ENCODE measurements at regions not wholly inside any gene's neighbourhood (a gene's known extent, or its start where the extent isn't known, plus 50 kb on each side); places are given as distances from the start of the nearest gene placed in this dataset.
A peak's percentile ranks its signal among the peaks of the same experiment; 100 is the strongest.

- H3K4me3 Mint-ChIP-seq: no peak overlapping the region
- no peak overlapping the region for H3K27ac Mint-ChIP-seq
- peaks cover 49% of the 10 kb centered on the region for H3K4me1 Mint-ChIP-seq (ENCODE audit: low read depth)
- H3K27me3 Mint-ChIP-seq: no peaks in the 10 kb centered on the region
- no peaks in the 10 kb centered on the region for H3K36me3 Mint-ChIP-seq
- no peaks in the 10 kb centered on the region for H3K9me3 Mint-ChIP-seq (ENCODE audit: low read depth)
Observed at GRCh38 chr10:110368002-110368401, 63.3 kb upstream of the SMNDC1 start.

- no peak overlapping the region for H3K27ac Mint-ChIP-seq
Observed at GRCh38 chr10:110368556-110368955, 63.8 kb upstream of the SMNDC1 start.

GRCh38 chr10:110370006-110370405, 65.3 kb upstream of the SMNDC1 start:
- H3K27ac Mint-ChIP-seq: no peak overlapping the region
- H3K9me3 Mint-ChIP-seq (ENCODE audit: low read depth): no peaks in the 10 kb centered on the region
- H3K36me3 Mint-ChIP-seq: no peaks in the 10 kb centered on the region
- no peaks in the 10 kb centered on the region for H3K27me3 Mint-ChIP-seq
- H3K4me1 Mint-ChIP-seq (ENCODE audit: low read depth): peaks cover 37% of the 10 kb centered on the region
- no peak overlapping the region for H3K4me3 Mint-ChIP-seq

More at GRCh38 chr10:110368556-110368955, 63.8 kb upstream of the SMNDC1 start:
- H3K4me1 Mint-ChIP-seq (ENCODE audit: low read depth): peaks cover 47% of the 10 kb centered on the region
- H3K36me3 Mint-ChIP-seq: no peaks in the 10 kb centered on the region
- no peak overlapping the region for H3K4me3 Mint-ChIP-seq
- no peaks in the 10 kb centered on the region for H3K9me3 Mint-ChIP-seq (ENCODE audit: low read depth)
- H3K27me3 Mint-ChIP-seq: no peaks in the 10 kb centered on the region

GRCh38 chr10:110372656-110373055, 67.9 kb upstream of the SMNDC1 start:
- H3K27me3 Mint-ChIP-seq: no peaks in the 10 kb centered on the region
- H3K4me1 Mint-ChIP-seq (ENCODE audit: low read depth): peaks cover 20% of the 10 kb centered on the region
- no peaks in the 10 kb centered on the region for H3K36me3 Mint-ChIP-seq
- no peak overlapping the region for H3K4me3 Mint-ChIP-seq
- peak overlapping the region; percentile 17 for H3K27ac Mint-ChIP-seq
- H3K9me3 Mint-ChIP-seq (ENCODE audit: low read depth): no peaks in the 10 kb centered on the region

GRCh38 chr10:110373059-110373458, 68.3 kb upstream of the SMNDC1 start:
- H3K27ac Mint-ChIP-seq: no peak overlapping the region
- no peaks in the 10 kb centered on the region for H3K36me3 Mint-ChIP-seq
- no peaks in the 10 kb centered on the region for H3K27me3 Mint-ChIP-seq
- no peak overlapping the region for H3K4me3 Mint-ChIP-seq
- no peaks in the 10 kb centered on the region for H3K9me3 Mint-ChIP-seq (ENCODE audit: low read depth)
- H3K4me1 Mint-ChIP-seq (ENCODE audit: low read depth): peaks cover 16% of the 10 kb centered on the region

GRCh38 chr10:110373857-110374654, 69.3 kb upstream of the SMNDC1 start:
- no peaks in the 10 kb centered on the region for H3K9me3 Mint-ChIP-seq (ENCODE audit: low read depth)
- H3K36me3 Mint-ChIP-seq: no peaks in the 10 kb centered on the region

GRCh38 chr10:110375121-110375520, 70.4 kb upstream of the SMNDC1 start:
- no peaks in the 10 kb centered on the region for H3K36me3 Mint-ChIP-seq
- H3K4me1 Mint-ChIP-seq (ENCODE audit: low read depth): peaks cover 14% of the 10 kb centered on the region
- no peaks in the 10 kb centered on the region for H3K9me3 Mint-ChIP-seq (ENCODE audit: low read depth)
- H3K4me3 Mint-ChIP-seq: no peak overlapping the region
- no peak overlapping the region for H3K27ac Mint-ChIP-seq
- H3K27me3 Mint-ChIP-seq: no peaks in the 10 kb centered on the region

More at GRCh38 chr10:110373857-110374654, 69.3 kb upstream of the SMNDC1 start:
- Mint-ChIP-seq H3K27me3 (no peaks in the 10 kb centered on the region), H3K27ac (no peak overlapping the region), H3K4me3 (no peak overlapping the region), H3K4me1 (ENCODE audit: low read depth) (peaks cover 13% of the 10 kb centered on the region)

- no peak overlapping the region for H3K27ac Mint-ChIP-seq
Observed at GRCh38 chr10:110376021-110376766, 71.5 kb upstream of the SMNDC1 start.

GRCh38 chr10:110376767-110377160, 72.0 kb upstream of the SMNDC1 start:
- no peaks in the 10 kb centered on the region for H3K9me3 Mint-ChIP-seq (ENCODE audit: low read depth)
- no peak overlapping the region for H3K4me3 Mint-ChIP-seq
- H3K27me3 Mint-ChIP-seq: no peaks in the 10 kb centered on the region
- peaks cover 17% of the 10 kb centered on the region for H3K4me1 Mint-ChIP-seq (ENCODE audit: low read depth)
- no peak overlapping the region for H3K27ac Mint-ChIP-seq
- no peaks in the 10 kb centered on the region for H3K36me3 Mint-ChIP-seq

More at GRCh38 chr10:110376021-110376766, 71.5 kb upstream of the SMNDC1 start:
- Mint-ChIP-seq H3K36me3 (no peaks in the 10 kb centered on the region), H3K4me3 (no peak overlapping the region), H3K9me3 (ENCODE audit: low read depth) (no peaks in the 10 kb centered on the region), H3K4me1 (ENCODE audit: low read depth) (peaks cover 14% of the 10 kb centered on the region), H3K27me3 (no peaks in the 10 kb centered on the region)

- H3K27ac Mint-ChIP-seq: no peak overlapping the region
- H3K27me3 Mint-ChIP-seq: no peaks in the 10 kb centered on the region
- H3K4me3 Mint-ChIP-seq: no peak overlapping the region
- no peaks in the 10 kb centered on the region for H3K9me3 Mint-ChIP-seq (ENCODE audit: low read depth)
- no peaks in the 10 kb centered on the region for H3K36me3 Mint-ChIP-seq
- peaks cover 11% of the 10 kb centered on the region for H3K4me1 Mint-ChIP-seq (ENCODE audit: low read depth)
Observed at GRCh38 chr10:110378006-110378405, 73.3 kb upstream of the SMNDC1 start.

- Mint-ChIP-seq H3K27me3 (no peaks in the 10 kb centered on the region), H3K9me3 (ENCODE audit: low read depth) (no peaks in the 10 kb centered on the region), H3K36me3 (no peaks in the 10 kb centered on the region), H3K27ac (no peak overlapping the region), H3K4me3 (no peak overlapping the region), H3K4me1 (ENCODE audit: low read depth) (peaks cover 7% of the 10 kb centered on the region)
Observed at GRCh38 chr10:110378533-110379108, 73.9 kb upstream of the SMNDC1 start.

GRCh38 chr10:110379831-110380230, 75.1 kb upstream of the SMNDC1 start:
- no peaks in the 10 kb centered on the region for H3K27me3 Mint-ChIP-seq
- peaks cover 4% of the 10 kb centered on the region for H3K4me1 Mint-ChIP-seq (ENCODE audit: low read depth)
- H3K9me3 Mint-ChIP-seq (ENCODE audit: low read depth): no peaks in the 10 kb centered on the region
- H3K36me3 Mint-ChIP-seq: no peaks in the 10 kb centered on the region
- H3K4me3 Mint-ChIP-seq: no peak overlapping the region
- no peak overlapping the region for H3K27ac Mint-ChIP-seq

- H3K27ac Mint-ChIP-seq: no peak overlapping the region
- H3K36me3 Mint-ChIP-seq: no peaks in the 10 kb centered on the region
- no peaks in the 10 kb centered on the region for H3K9me3 Mint-ChIP-seq (ENCODE audit: low read depth)
- H3K4me1 Mint-ChIP-seq (ENCODE audit: low read depth): peaks cover 4% of the 10 kb centered on the region
- no peaks in the 10 kb centered on the region for H3K27me3 Mint-ChIP-seq
- H3K4me3 Mint-ChIP-seq: no peak overlapping the region
Observed at GRCh38 chr10:110380293-110380692, 75.6 kb upstream of the SMNDC1 start.

GRCh38 chr10:110382695-110383094, 78.0 kb upstream of the SMNDC1 start:
- no peaks in the 10 kb centered on the region for H3K36me3 Mint-ChIP-seq
- H3K27ac Mint-ChIP-seq: no peak overlapping the region
- no peak overlapping the region for H3K4me3 Mint-ChIP-seq
- no peaks in the 10 kb centered on the region for H3K27me3 Mint-ChIP-seq
- H3K9me3 Mint-ChIP-seq (ENCODE audit: low read depth): no peaks in the 10 kb centered on the region
- peaks cover 11% of the 10 kb centered on the region for H3K4me1 Mint-ChIP-seq (ENCODE audit: low read depth)

- peak overlapping the region; percentile 84 for H3K27ac Mint-ChIP-seq
- H3K9me3 Mint-ChIP-seq (ENCODE audit: low read depth): no peaks in the 10 kb centered on the region
- H3K36me3 Mint-ChIP-seq: no peaks in the 10 kb centered on the region
- H3K4me3 Mint-ChIP-seq: peak overlapping the region; percentile 53
- H3K27me3 Mint-ChIP-seq: no peaks in the 10 kb centered on the region
- H3K4me1 Mint-ChIP-seq (ENCODE audit: low read depth): peaks cover 25% of the 10 kb centered on the region
Observed at GRCh38 chr10:110387617-110387982, 82.9 kb upstream of the SMNDC1 start.

Measured in activated naive CD8-positive, alpha-beta T cell (primary cell).